ENCODE measurements at regions not wholly inside any gene's neighbourhood (a gene's known extent, or its start where the extent isn't known, plus 50 kb on each side); places are given as distances from the start of the nearest gene placed in this dataset.

DNA sequence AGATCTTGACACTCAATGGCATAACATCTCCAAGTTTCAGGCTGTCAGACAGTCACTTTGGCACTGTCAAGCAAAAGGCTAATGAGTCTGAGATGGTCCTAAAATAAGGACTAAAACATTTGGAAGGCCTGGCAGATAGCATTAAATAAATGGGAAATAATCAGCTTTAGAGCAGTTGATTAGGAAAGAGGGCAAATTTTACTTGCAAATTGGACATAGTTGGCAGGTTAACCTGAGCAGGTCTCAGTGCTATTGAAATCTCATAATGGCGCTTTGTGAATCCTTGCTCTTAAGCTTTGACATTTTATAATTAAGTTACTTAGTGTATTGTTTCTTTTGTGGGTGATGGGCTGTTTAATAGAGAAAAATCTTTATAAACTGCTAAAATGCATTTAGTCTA is 1003.1 kb upstream of the GBE1 start:
- no peaks in the 10 kb centered on the region for H3K27me3 ChIP-seq (ENCODE audit: control insufficient read depth, insufficient read depth, low read length)
- no peak overlapping the region for H3K27ac ChIP-seq (ENCODE audit: low read depth, low read length)
- no peaks in the 10 kb centered on the region for H3K4me1 ChIP-seq (ENCODE audit: control insufficient read depth, insufficient read depth, low read length)
- H3K9me3 ChIP-seq (ENCODE audit: control insufficient read depth, insufficient read depth, low read length) = no peaks in the 10 kb centered on the region
- H3K36me3 ChIP-seq (ENCODE audit: control insufficient read depth, insufficient read depth, low read length) = no peaks in the 10 kb centered on the region
- H3K4me3 ChIP-seq (ENCODE audit: low read depth, low read length) = no peak overlapping the region
- no peak overlapping the region for H3K9ac ChIP-seq (ENCODE audit: low read depth, low read length)

DNA sequence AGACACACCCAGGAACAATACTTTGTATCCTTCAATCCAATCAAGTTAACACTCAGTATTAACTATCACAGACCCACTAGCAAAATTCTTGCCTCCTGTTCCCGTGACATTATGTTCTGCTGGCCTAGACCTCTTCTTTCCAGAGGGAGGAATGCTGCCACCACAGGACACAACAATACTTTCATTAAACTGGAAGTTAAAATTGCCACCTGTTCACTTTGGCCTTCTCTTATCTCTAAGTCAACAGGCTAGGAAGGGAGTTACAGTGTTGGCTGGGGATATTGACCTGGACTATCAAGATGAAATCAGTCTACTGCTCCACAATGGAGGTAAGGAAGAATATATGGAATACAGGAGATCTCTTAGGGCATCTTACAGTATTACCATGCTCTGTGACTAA is 1000.4 kb upstream of the GBE1 start:
- H3K27ac ChIP-seq (ENCODE audit: low read depth, low read length) = no peak overlapping the region
- H3K9ac ChIP-seq (ENCODE audit: low read depth, low read length) = no peak overlapping the region
- no peaks in the 10 kb centered on the region for H3K9me3 ChIP-seq (ENCODE audit: control insufficient read depth, insufficient read depth, low read length)
- H3K4me1 ChIP-seq (ENCODE audit: control insufficient read depth, insufficient read depth, low read length) = no peaks in the 10 kb centered on the region
- H3K27me3 ChIP-seq (ENCODE audit: control insufficient read depth, insufficient read depth, low read length) = no peaks in the 10 kb centered on the region
- H3K4me3 ChIP-seq (ENCODE audit: low read depth, low read length) = no peak overlapping the region
- no peaks in the 10 kb centered on the region for H3K36me3 ChIP-seq (ENCODE audit: control insufficient read depth, insufficient read depth, low read length)

DNA sequence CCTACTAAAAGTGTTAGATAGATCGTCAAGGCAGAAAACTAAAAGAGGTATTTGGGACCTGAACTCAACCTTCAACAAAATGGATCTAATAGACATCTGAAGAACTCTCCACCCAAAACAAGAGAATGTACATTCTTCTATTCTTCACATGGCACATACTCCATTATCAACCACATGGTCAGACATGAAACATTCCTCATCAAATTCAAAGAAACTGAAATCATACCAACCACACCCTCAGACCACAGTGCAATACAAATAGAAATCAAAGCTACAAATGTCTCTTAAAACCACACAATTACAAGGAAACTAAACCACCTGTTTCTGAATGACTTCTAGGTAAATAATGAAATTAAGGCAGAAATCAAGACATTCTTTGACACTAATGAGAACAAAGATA is 984.1 kb upstream of the GBE1 start:
- Histone ChIP-seq H3K4me3 (ENCODE audit: low read depth, low read length) (no peak overlapping the region), H3K4me1 (ENCODE audit: control insufficient read depth, insufficient read depth, low read length) (peaks cover 2% of the 10 kb centered on the region; the same call in 1 of the 2 replicates), H3K36me3 (ENCODE audit: control insufficient read depth, insufficient read depth, low read length) (no peaks in the 10 kb centered on the region), H3K9me3 (ENCODE audit: control insufficient read depth, insufficient read depth, low read length) (no peaks in the 10 kb centered on the region), H3K27ac (ENCODE audit: low read depth, low read length) (no peak overlapping the region), H3K9ac (ENCODE audit: low read depth, low read length) (no peak overlapping the region), H3K27me3 (ENCODE audit: control insufficient read depth, insufficient read depth, low read length) (no peaks in the 10 kb centered on the region)

DNA sequence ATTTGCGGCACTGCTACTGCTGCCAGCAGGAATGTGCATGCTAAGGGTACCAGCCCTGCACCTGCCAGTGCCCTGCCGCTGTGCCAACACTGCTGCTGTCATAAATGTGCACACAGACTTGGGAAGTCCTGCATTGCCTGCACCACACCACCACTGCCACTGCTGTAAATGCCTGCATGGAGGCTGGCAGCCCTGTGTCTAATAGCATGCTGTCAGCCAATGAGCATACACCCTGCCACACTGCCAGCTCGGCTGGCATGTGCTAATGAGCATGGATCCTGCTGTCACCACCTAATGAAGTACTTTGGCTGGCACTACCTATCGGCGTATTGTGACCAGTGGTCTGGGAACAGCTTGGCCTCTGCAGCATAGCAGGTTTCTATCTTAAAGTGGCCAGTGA is 981.8 kb upstream of the GBE1 start:
- Histone ChIP-seq H3K27me3 (ENCODE audit: control insufficient read depth, insufficient read depth, low read length) (no peaks in the 10 kb centered on the region), H3K4me3 (ENCODE audit: low read depth, low read length) (no peak overlapping the region), H3K27ac (ENCODE audit: low read depth, low read length) (no peak overlapping the region), H3K9me3 (ENCODE audit: control insufficient read depth, insufficient read depth, low read length) (no peaks in the 10 kb centered on the region), H3K4me1 (ENCODE audit: control insufficient read depth, insufficient read depth, low read length) (peaks cover 8% of the 10 kb centered on the region), H3K9ac (ENCODE audit: low read depth, low read length) (no peak overlapping the region), H3K36me3 (ENCODE audit: control insufficient read depth, insufficient read depth, low read length) (no peaks in the 10 kb centered on the region)

DNA sequence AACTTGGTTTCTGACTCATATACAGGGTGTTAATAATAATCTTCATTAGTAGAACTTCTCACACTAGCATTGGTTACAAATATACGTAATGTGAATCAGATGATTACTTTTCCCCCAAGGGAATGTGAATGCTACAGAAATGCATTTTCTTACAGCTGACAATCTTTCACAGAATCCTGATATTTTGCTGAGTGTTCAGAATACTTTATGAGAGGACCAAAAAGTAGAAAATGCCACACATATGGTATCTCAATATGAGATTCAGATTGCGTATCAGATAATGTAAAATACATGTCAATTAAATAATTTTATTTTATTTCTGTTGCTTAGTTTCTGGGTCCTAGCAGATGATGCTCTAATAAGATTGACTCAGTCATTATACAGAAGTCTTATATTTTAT is 979.9 kb upstream of the GBE1 start:
- no peak overlapping the region for H3K4me3 ChIP-seq (ENCODE audit: low read depth, low read length)
- H3K36me3 ChIP-seq (ENCODE audit: control insufficient read depth, insufficient read depth, low read length) = no peaks in the 10 kb centered on the region
- peaks cover 14% of the 10 kb centered on the region for H3K4me1 ChIP-seq (ENCODE audit: control insufficient read depth, insufficient read depth, low read length)
- no peak overlapping the region for H3K27ac ChIP-seq (ENCODE audit: low read depth, low read length)
- no peaks in the 10 kb centered on the region for H3K27me3 ChIP-seq (ENCODE audit: control insufficient read depth, insufficient read depth, low read length)
- H3K9ac ChIP-seq (ENCODE audit: low read depth, low read length) = no peak overlapping the region
- no peaks in the 10 kb centered on the region for H3K9me3 ChIP-seq (ENCODE audit: control insufficient read depth, insufficient read depth, low read length)

DNA sequence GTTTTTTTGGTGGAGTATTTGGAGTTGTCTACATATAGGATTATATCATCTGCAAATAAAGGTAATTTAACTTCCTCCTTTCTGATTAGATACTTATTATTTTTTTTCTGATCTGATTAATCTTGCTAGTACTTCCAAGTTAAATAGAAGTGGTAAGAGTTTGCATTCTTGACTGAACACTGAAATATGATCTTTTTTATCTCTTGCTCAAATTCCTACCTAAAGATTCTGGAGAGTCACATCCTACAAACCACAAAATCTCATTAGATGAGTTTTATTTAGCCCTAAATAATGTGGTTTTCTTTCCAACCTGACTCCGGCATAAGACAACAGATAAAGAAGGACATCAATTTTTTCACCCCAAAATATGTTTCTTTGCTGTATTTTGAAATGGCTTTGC is 977.9 kb upstream of the GBE1 start:
- Histone ChIP-seq H3K27me3 (ENCODE audit: control insufficient read depth, insufficient read depth, low read length) (no peaks in the 10 kb centered on the region), H3K36me3 (ENCODE audit: control insufficient read depth, insufficient read depth, low read length) (no peaks in the 10 kb centered on the region), H3K4me1 (ENCODE audit: control insufficient read depth, insufficient read depth, low read length) (peaks cover 15% of the 10 kb centered on the region), H3K27ac (ENCODE audit: low read depth, low read length) (no peak overlapping the region), H3K9ac (ENCODE audit: low read depth, low read length) (no peak overlapping the region), H3K4me3 (ENCODE audit: low read depth, low read length) (no peak overlapping the region), H3K9me3 (ENCODE audit: control insufficient read depth, insufficient read depth, low read length) (no peaks in the 10 kb centered on the region)

DNA sequence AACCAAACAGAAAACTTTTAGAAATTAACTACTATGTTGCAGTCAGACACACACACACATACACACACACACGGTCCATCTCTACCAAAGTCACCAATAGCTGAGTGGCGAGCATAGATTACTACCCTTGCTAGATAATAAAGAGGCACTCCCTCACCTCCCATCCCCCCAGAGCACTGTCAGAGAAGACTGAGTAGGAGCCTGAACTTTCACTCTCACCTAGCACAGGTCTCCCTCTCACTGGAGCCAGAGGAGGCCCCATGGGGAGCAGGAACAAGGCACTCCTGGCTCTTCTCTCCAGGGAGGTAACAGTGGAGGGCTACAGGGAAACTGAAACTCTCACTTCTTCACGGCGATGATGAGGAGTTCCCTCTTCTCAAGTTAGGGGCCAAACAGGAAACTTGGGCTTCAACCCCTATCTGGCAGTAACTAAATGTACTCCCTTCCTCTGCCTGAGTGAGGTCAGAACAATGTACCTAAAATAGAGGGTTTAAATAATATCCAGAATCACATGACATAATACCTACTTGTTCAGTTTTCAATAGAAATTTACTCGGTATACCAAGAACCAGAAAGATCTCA is 975.3 kb upstream of the GBE1 start:
- Histone ChIP-seq H3K27me3 (ENCODE audit: control insufficient read depth, insufficient read depth, low read length) (no peaks in the 10 kb centered on the region), H3K27ac (ENCODE audit: low read depth, low read length) (no peak overlapping the region), H3K4me3 (ENCODE audit: low read depth, low read length) (no peak overlapping the region), H3K4me1 (ENCODE audit: control insufficient read depth, insufficient read depth, low read length) (peaks cover 18% of the 10 kb centered on the region), H3K9ac (ENCODE audit: low read depth, low read length) (no peak overlapping the region), H3K36me3 (ENCODE audit: control insufficient read depth, insufficient read depth, low read length) (no peaks in the 10 kb centered on the region), H3K9me3 (ENCODE audit: control insufficient read depth, insufficient read depth, low read length) (no peaks in the 10 kb centered on the region)

DNA sequence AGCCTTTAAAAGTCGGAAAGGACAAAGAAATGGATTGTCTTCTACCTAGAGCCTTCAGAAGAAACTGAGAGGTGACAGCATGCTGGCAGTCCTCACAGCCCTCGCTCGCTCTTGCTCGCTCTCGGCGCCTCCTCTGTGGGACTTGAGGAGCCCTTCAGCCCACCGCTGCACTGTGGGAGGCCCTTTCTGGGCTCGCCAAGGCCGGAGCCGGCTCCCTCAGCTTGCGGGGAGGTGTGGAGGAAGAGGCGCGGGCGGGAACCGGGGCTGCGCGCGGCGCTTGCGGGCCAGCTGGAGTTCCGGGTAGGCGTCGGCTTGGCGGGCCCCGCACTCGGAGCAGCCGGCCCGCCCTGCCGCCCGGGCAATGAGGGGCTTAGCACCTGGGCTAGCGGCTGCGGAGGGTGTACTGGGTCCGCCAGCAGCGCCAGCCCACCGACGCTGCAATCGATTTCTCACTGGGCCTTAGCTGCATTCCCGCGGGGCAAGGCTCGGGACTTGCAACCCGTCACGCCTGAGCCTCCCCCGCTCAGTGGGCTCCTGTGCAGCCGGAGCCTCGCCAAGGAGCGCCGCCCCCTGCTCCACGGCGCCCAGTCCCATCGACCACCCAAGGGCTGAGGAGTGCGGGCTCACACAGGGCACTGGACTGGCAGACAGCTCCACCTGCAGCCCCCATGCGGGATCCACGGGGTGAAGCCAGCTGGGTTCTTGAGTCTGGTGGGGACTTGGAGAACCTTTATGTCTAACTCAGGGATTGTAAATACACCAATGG is 953.8 kb upstream of the GBE1 start:
- Histone ChIP-seq H3K27ac (ENCODE audit: low read depth, low read length) (no peak overlapping the region), H3K9me3 (ENCODE audit: control insufficient read depth, insufficient read depth, low read length) (no peaks in the 10 kb centered on the region), H3K36me3 (ENCODE audit: control insufficient read depth, insufficient read depth, low read length) (no peaks in the 10 kb centered on the region), H3K4me1 (ENCODE audit: control insufficient read depth, insufficient read depth, low read length) (no peaks in the 10 kb centered on the region), H3K4me3 (ENCODE audit: low read depth, low read length) (no peak overlapping the region), H3K9ac (ENCODE audit: low read depth, low read length) (no peak overlapping the region), H3K27me3 (ENCODE audit: control insufficient read depth, insufficient read depth, low read length) (no peaks in the 10 kb centered on the region)

DNA sequence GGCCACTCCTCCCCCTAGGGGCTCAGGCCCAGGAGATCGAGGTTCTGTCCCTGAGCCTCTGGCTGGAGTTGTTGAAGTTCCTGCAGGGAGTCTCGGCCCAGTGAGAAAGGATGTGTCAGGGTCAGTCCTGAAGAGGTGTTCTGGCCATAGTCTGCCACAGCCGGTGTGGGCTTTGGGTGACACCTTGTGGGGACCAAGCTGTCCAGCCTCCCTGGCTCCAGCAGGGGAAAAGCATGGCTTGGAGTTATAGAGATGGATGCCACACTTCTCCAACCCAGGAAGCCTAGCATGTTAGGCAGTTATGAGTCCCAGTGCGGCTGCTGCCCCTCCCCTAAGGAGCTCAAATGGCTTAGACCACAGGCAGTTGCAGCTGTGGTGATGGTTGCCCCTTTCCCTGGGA is 945.6 kb upstream of the GBE1 start:
- Histone ChIP-seq H3K4me3 (ENCODE audit: low read depth, low read length) (no peak overlapping the region), H3K36me3 (ENCODE audit: control insufficient read depth, insufficient read depth, low read length) (no peaks in the 10 kb centered on the region), H3K27ac (ENCODE audit: low read depth, low read length) (no peak overlapping the region), H3K27me3 (ENCODE audit: control insufficient read depth, insufficient read depth, low read length) (no peaks in the 10 kb centered on the region), H3K4me1 (ENCODE audit: control insufficient read depth, insufficient read depth, low read length) (no peaks in the 10 kb centered on the region), H3K9ac (ENCODE audit: low read depth, low read length) (no peak overlapping the region), H3K9me3 (ENCODE audit: control insufficient read depth, insufficient read depth, low read length) (no peaks in the 10 kb centered on the region)

DNA sequence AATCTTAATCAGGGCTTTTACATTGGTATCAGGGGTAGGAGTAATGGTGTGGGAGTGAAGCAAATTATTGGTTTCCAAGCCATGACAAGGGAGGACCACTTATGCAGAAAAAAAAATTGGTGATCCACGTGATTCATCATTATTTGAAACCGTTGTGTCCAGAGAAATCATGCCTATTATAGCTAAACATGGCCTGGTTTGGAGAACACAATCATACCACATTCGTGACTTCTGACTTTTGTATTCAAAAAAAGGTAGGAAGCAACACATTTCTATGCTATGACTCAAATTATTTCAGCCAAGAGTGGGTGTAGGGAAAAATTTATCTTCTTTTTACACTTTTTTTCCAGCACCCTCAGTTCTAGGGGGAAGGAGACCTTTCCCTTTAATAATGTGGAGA is 924.3 kb upstream of the GBE1 start:
- Histone ChIP-seq H3K27ac (ENCODE audit: low read depth, low read length) (no peak overlapping the region), H3K4me1 (ENCODE audit: control insufficient read depth, insufficient read depth, low read length) (no peaks in the 10 kb centered on the region), H3K36me3 (ENCODE audit: control insufficient read depth, insufficient read depth, low read length) (no peaks in the 10 kb centered on the region), H3K9me3 (ENCODE audit: control insufficient read depth, insufficient read depth, low read length) (no peaks in the 10 kb centered on the region), H3K9ac (ENCODE audit: low read depth, low read length) (no peak overlapping the region), H3K4me3 (ENCODE audit: low read depth, low read length) (no peak overlapping the region), H3K27me3 (ENCODE audit: control insufficient read depth, insufficient read depth, low read length) (no peaks in the 10 kb centered on the region)

DNA sequence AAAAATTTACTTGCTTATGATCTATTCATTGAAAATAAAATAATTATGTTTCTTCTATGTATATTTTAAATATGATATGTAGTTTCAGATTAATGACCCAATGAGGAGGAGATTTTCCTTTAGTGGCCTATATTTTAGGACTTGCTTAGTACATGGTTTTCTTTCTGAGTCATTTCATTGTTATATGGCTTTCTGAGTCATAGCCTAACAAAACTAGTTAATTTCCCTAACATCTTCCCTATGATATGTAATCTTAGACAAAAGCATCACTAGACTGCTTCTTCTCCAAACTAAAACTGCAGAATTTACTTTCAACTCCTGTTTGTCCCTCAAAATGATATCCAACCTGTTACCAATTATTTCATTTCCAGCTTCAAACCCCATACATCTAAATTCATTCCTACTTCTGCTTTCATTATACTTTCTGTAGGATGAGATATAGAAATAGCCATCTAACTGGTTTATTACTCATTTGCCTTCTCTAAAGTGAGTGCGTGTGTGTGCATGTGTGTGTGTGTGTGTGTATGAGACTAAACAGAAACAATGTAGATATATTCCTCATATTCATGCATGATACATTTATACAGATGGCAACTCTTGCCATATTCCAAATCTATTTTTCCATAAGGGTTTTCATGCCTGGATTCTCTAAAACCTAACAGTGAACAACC is 915.0 kb upstream of the GBE1 start:
- H3K9ac ChIP-seq (ENCODE audit: low read depth, low read length) = no peak overlapping the region
- H3K4me3 ChIP-seq (ENCODE audit: low read depth, low read length) = no peak overlapping the region
- no peak overlapping the region for H3K27ac ChIP-seq (ENCODE audit: low read depth, low read length)

More for the DNA sequence above, 915.0 kb upstream of the GBE1 start:
- no peaks in the 10 kb centered on the region for H3K27me3 ChIP-seq (ENCODE audit: control insufficient read depth, insufficient read depth, low read length)
- H3K9me3 ChIP-seq (ENCODE audit: control insufficient read depth, insufficient read depth, low read length) = no peaks in the 10 kb centered on the region
- no peaks in the 10 kb centered on the region for H3K36me3 ChIP-seq (ENCODE audit: control insufficient read depth, insufficient read depth, low read length)
- H3K4me1 ChIP-seq (ENCODE audit: control insufficient read depth, insufficient read depth, low read length) = peaks cover 4% of the 10 kb centered on the region; the same call in 1 of the 2 replicates
